Upper lobe of left lung (tissue), 6 donors: ENCODE measurements at regions not wholly inside any gene's neighbourhood (a gene's known extent, or its start where the extent isn't known, plus 50 kb on each side); places are given as distances from the start of the nearest gene placed in this dataset.
A peak's percentile ranks its signal among the peaks of the same experiment; 100 is the strongest.

Source experiments
- ATAC-seq, 2 donors: fragments of 200-7000 bp; cut with Tn5 transposase; one replicate each; pipeline ENCODE4 v1.9.1; 2022; ENCODE audit warnings: mild to moderate bottlenecking in 2 of 2, moderate library complexity in 2 of 2; ENCODE audit not compliant: low FRiP score in 2 of 2
- DNase-seq, 2 donors: peaks; one replicate each; pipeline ENCODE4 v3.0.0-alpha.2; 2019 to 2020
- H3K27ac ChIP-seq, 4 donors: fragments of 200-600 bp; sonication (generic); one replicate each; pipeline ENCODE4 v1.5.1; 2016 to 2019
- H3K27me3 ChIP-seq, 4 donors: fragments of 200-600 bp; sonication (generic); one replicate each; pipeline ENCODE4 v1.5.1; 2017 to 2019
- H3K36me3 ChIP-seq, 4 donors: fragments of 200-600 bp; sonication (generic); one replicate each; pipeline ENCODE4 v1.5.1; 2016 to 2019
- H3K4me1 ChIP-seq, 4 donors: fragments of 200-600 bp; sonication (generic); one replicate each; pipeline ENCODE4 v1.5.1; 2018 to 2019
- H3K4me3 ChIP-seq, 4 donors: fragments of 200-600 bp; sonication (generic); one replicate each; pipeline ENCODE4 v1.5.1; 2017 to 2019; ENCODE audit warnings: mild to moderate bottlenecking in 2 of 4, moderate library complexity in 1 of 4
- H3K9me3 ChIP-seq, 4 donors: fragments of 200-600 bp; sonication (generic); one replicate each; pipeline ENCODE4 v1.5.1; 2018 to 2019
- CTCF ChIP-seq, 6 experiments: fragments of 450-650 bp in 4 of 6; fragments of 200-600 bp in 2 of 6; sonication (generic) in 2 of 6; IDR thresholded peaks; one replicate each; pipeline ENCODE4 v1.5.1; 2016 to 2019; ENCODE audit warnings: antibody characterized with exemption in 6 of 6
- EP300 ChIP-seq, 4 donors: sonication (generic); formaldehyde crosslinking; IDR thresholded peaks; one replicate each; pipeline ENCODE4 v1.5.1; 2017; ENCODE audit warnings: antibody characterized with exemption in 4 of 4, control low read depth in 2 of 4
- POLR2A ChIP-seq, 4 donors: fragments of 450-650 bp; IDR thresholded peaks; one replicate each; pipeline ENCODE4 v1.5.1; 2016 to 2017; ENCODE audit warnings: antibody characterized with exemption in 4 of 4, mild to moderate bottlenecking in 2 of 4
- POLR2AphosphoS5 ChIP-seq, 2 donors: sonication (generic); formaldehyde crosslinking; IDR thresholded peaks; one replicate each; pipeline ENCODE4 v1.5.1; 2017; ENCODE audit warnings: antibody characterized with exemption in 2 of 2
- WGBS, 2 donors: methylation state at CpG; one replicate each; pipeline ENCODE4 v1.1.5; 2017 to 2018; 5-methylcytosine and 5-hydroxymethylcytosine counted together
- donor health status: DM: no; HTN: no; CAD: no; lungs with moderate emphysema.
- donor health status: DM: no; HTN: yes; CAD: no; lungs with severe emphysema.

- Histone ChIP-seq H3K27ac (no peak overlapping the region), H3K36me3 (no peaks in the 10 kb centered on the region), H3K4me1 (no peaks in the 10 kb centered on the region), H3K4me3 (no peak overlapping the region), H3K9me3 (no peaks in the 10 kb centered on the region), H3K27me3 (no peaks in the 10 kb centered on the region)
- ATAC-seq (no peak), DNase-seq (no peak)
- TF ChIP-seq CTCF (IDR thresholded peaks at IDR 0.05) (no peak), POLR2AphosphoS5 (IDR thresholded peaks at IDR 0.05) (no peak), EP300 (IDR thresholded peaks at IDR 0.05) (no peak), POLR2A (IDR thresholded peaks at IDR 0.05) (no peak)
Measured at GRCh38 chr13:65342541-65343337, 1887.4 kb downstream of the PCDH9 start.

GRCh38 chr13:65339241-65339640 lies 1890.9 kb downstream of the PCDH9 start:
- H3K4me1 ChIP-seq = no peaks in the 10 kb centered on the region
- H3K36me3 ChIP-seq = no peaks in the 10 kb centered on the region
- WGBS, 2 donors = 67 to 70% methylated on average over 3 of the region's 3 CpGs
- no peaks in the 10 kb centered on the region for H3K27me3 ChIP-seq
- ATAC-seq (no peak), DNase-seq (no peak)
- H3K9me3 ChIP-seq = no peaks in the 10 kb centered on the region
- no peak overlapping the region for H3K27ac ChIP-seq
- TF ChIP-seq POLR2AphosphoS5 (IDR thresholded peaks at IDR 0.05) = no peak
- no peak for TF ChIP-seq POLR2A (IDR thresholded peaks at IDR 0.05)
- no peak for TF ChIP-seq CTCF (IDR thresholded peaks at IDR 0.05)
- no peak for TF ChIP-seq EP300 (IDR thresholded peaks at IDR 0.05)
- no peak overlapping the region for H3K4me3 ChIP-seq

GRCh38 chr13:65336916-65337315 lies 1893.2 kb downstream of the PCDH9 start:
- ATAC-seq = peak in 1 of 2 donors; percentile 11
- no peaks in the 10 kb centered on the region for H3K4me1 ChIP-seq
- 44 to 89% methylated on average over 1 of the region's 1 CpG for WGBS, 2 donors
- no peaks in the 10 kb centered on the region for H3K27me3 ChIP-seq
- no peaks in the 10 kb centered on the region for H3K36me3 ChIP-seq
- H3K4me3 ChIP-seq = no peak overlapping the region
- no peaks in the 10 kb centered on the region for H3K9me3 ChIP-seq
- DNase-seq = no peak
- TF ChIP-seq POLR2A (IDR thresholded peaks at IDR 0.05) (no peak), POLR2AphosphoS5 (IDR thresholded peaks at IDR 0.05) (no peak), CTCF (IDR thresholded peaks at IDR 0.05) (no peak), EP300 (IDR thresholded peaks at IDR 0.05) (no peak)
- no peak overlapping the region for H3K27ac ChIP-seq

GRCh38 chr13:65336087-65336749 lies 1893.9 kb downstream of the PCDH9 start:
- Histone ChIP-seq H3K27ac (no peak overlapping the region), H3K27me3 (no peaks in the 10 kb centered on the region), H3K4me3 (no peak overlapping the region), H3K4me1 (no peaks in the 10 kb centered on the region), H3K36me3 (no peaks in the 10 kb centered on the region), H3K9me3 (no peaks in the 10 kb centered on the region)
- ATAC-seq (peak; percentile 12 to 34), DNase-seq (no peak)
- no peak for TF ChIP-seq CTCF (IDR thresholded peaks at IDR 0.05)
- no peak for TF ChIP-seq POLR2A (IDR thresholded peaks at IDR 0.05)
- 63 to 70% methylated on average over 9 of the region's 9 CpGs for WGBS, 2 donors
